ENCODE measurements at regions not wholly inside any gene's neighbourhood (a gene's known extent, or its start where the extent isn't known, plus 50 kb on each side); places are given as distances from the start of the nearest gene placed in this dataset.
"Not testable (repeated sequence)": the region's sequence is repeated elsewhere in the genome, so short reads cannot be mapped to it uniquely, and the experiment has no call there.

DNA sequence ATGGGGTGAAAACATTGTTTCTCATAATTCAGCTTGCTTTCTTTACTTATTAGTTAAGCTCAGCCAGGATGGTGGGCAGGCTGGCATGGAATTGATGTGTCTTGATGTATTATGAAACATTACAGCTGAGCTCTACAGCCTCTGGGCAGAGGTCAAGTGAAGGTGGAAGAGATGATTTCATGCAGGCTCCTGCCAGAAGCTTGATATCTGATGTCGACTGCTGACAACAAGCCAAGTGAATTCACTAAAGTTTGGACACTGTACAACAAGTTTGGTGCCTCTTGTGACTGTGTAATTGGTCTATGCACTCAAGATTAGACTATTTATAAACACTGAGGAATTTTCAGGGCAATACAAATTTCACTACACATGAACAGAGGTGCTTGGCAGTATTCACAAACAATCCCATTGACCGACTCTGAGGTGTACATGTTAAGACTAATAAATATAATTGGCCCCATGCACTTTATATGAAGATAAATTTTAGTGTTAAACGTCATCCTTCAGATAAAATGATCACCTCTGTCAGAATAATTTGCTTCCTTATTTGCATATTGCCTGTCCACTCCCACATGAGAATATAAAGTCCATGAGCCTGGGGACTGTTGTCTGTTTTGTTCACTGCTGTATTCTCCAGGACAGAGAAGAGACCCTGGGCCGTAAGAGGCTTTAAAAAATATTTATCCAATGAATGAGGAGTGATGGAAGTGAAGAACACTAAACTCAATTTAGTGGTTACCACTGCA, 612.2 kb downstream of the IQCM start:
- DNase-seq (ENCODE audit: low read depth) = no peak

GRCh38 chr4:149202117-149202516, 613.5 kb downstream of the IQCM start:
- no peak for DNase-seq (ENCODE audit: low read depth)

- no peak for DNase-seq (ENCODE audit: low read depth)
Observed at GRCh38 chr4:149199594-149199993, 616.0 kb downstream of the IQCM start.

GRCh38 chr4:149194061-149194460, 621.6 kb downstream of the IQCM start:
- no peak for DNase-seq (ENCODE audit: low read depth)

DNA sequence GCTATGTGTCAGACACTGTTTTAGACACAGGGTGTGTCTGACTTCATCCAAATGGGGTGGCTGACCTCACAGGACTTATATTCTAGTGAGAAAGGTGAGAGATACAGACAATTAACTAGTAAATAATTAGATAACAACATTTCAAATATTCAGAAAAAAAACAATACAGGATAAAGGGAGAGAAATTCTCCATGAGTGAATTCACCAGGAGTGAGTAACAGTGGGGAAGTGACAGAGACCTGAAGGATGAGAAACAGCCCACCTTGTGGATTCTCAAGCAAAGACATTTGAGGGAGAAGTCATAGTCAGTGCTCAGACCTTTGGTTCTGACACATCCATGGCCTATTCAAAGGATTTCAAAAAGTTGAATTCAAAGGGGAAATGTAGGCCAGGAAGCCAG, 627.9 kb downstream of the IQCM start:
- no peak for DNase-seq (ENCODE audit: low read depth)

DNA sequence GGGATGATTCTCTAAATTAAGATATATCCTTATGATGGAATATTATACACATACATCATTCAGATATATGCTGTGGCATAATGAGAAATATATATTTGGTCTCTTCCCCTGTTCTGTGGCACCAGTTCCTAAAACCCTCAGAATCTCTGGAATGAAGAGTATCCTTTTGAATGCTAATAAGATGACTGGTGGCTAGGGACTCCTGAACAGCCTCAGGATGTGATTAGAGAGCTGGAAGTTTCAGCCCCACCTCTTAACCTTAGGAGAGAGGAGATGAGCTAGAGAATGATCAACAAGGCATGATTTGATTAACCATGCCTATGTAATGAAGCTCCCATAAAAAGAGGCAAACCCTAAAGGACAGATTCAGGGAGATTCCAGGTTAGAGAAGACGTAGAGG, 632.0 kb downstream of the IQCM start:
- DNase-seq (ENCODE audit: low read depth) = no peak

DNA sequence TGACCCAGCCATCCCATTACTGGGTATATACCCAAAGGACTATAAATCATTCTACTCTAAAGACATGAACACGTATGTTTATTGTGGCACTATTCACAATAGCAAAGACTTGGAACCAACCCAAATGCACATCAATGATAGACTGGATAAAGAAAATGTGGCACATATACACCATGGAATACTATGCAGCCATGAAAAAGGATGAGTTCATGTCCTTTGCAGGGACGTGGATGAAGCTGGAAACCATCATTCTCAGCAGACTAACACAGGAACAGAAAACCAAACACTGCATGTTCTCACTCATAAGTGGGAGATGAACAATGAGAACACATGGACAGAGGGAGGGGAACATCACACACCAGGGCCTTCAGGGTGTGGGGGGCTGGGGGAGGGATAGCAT, 634.2 kb downstream of the IQCM start:
- not testable (repeated sequence) for DNase-seq (ENCODE audit: low read depth)

DNA sequence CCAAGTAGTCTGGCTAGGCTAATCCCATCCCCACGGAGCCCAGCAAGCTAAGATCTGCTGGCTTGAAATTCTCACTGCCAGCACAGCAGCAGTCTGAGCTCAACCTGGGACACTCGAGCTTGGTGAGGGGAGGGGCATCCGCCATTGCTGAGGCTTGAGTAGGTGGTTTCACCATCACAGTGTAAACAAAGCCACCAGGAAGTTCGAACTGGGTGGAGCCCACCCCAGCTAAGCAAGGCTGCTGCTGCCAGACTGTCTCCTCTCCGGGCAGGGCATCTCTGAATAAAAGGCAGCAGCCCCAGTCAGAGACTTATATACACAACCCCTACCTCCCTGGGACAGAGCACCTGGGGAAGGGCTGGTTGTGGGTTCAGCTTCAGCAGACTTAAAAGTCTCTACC, 639.6 kb downstream of the IQCM start:
- no peak for DNase-seq (ENCODE audit: low read depth)

GRCh38 chr4:149175549-149175948, 640.1 kb downstream of the IQCM start:
- DNase-seq (ENCODE audit: low read depth) = no peak

- DNase-seq (ENCODE audit: low read depth) = no peak
Observed at GRCh38 chr4:149173241-149174013, 642.2 kb downstream of the IQCM start.

DNA sequence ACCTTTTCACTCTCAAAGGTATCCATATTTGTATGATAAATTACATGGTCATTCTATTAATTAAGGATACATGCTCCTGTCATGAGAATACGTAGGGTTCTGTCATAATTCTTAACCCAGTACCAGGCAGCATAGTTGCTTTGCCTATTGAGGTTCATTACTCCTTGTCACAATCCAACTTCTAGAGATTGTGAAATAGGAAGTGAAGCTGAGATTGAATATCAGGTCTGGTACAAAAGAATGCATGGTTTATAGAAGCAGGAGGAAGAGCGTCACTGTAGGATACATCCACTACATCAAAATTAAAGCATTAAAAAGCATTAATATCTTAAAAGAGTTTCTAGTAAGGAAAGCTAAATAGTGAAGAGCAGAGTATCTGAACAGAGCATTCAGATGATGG, 647.0 kb downstream of the IQCM start:
- no peak for DNase-seq (ENCODE audit: low read depth)

GRCh38 chr4:149166876-149167275, 648.8 kb downstream of the IQCM start:
- no peak for DNase-seq (ENCODE audit: low read depth)

GRCh38 chr4:149166365-149166764, 649.3 kb downstream of the IQCM start:
- no peak for DNase-seq (ENCODE audit: low read depth)

DNA sequence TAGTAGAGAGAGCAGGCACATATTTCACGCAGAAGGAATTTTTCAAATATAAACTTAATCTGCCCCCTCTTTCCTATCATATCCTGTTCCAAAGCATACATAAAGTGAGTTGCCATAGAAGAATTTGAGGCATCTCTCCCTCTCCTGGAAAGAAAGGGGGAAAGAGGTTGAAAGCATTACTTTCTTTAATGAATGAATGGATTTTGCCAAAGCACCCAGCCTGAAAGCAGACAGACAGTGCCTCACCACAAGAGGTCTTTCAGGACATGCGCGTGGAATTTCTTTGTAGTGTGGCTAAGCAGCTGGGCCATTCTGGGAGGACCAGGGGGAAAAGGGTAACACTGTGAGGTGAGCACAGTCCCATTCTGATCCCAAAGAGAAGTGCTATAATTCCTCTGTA, 651.4 kb downstream of the IQCM start:
- no peak for DNase-seq (ENCODE audit: low read depth)

- DNase-seq (ENCODE audit: low read depth) = no peak
Observed at GRCh38 chr4:149161247-149161646, 654.4 kb downstream of the IQCM start.

- no peak for DNase-seq (ENCODE audit: low read depth)
Observed at GRCh38 chr4:149160370-149160769, 655.3 kb downstream of the IQCM start.

DNA sequence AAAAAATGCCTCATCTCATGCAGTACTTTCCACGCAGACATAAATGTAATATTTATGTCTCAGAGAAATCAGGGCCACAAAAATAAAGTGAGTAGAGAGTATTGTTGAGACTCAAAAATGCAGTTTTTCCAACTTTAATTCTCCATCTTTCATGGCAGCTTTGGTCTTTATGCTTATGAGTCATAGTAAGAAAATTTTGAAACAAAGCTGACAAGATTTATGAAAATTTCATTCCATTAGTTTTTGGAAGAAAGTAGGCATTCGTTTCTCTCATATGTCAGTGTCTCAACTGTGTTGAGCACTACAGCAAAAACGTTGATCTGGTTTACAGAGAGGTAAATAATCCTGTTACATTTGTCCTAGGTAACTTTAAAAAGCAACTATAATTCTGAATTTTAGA, 656.8 kb downstream of the IQCM start:
- DNase-seq (ENCODE audit: low read depth) = no peak

GRCh38 chr4:149145803-149146202, 669.8 kb downstream of the IQCM start:
- DNase-seq (ENCODE audit: low read depth) = no peak

GRCh38 chr4:149144060-149144459, 671.6 kb downstream of the IQCM start:
- no peak for DNase-seq (ENCODE audit: low read depth)

DNA sequence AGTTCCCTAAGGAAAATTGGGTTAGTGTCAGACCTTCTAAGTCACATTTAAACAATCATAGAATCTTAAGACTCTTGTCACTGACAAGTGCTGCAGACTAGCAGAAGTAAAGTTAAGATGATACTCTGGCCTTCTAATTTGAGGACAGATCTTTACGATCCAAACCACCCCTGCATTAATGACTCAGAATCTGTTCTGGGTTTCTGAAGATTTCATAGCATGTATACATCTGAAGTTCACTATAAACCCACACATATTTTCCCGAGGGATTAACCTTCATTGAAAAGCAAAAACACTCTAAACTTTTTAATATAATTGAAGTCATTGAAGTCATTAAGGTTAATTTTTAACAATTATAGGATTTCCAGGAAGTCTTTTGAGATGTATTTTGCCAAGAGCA, 674.3 kb downstream of the IQCM start:
- no peak for DNase-seq (ENCODE audit: low read depth)

GRCh38 chr4:149140841-149141240, 674.8 kb downstream of the IQCM start:
- no peak for DNase-seq (ENCODE audit: low read depth)

DNA sequence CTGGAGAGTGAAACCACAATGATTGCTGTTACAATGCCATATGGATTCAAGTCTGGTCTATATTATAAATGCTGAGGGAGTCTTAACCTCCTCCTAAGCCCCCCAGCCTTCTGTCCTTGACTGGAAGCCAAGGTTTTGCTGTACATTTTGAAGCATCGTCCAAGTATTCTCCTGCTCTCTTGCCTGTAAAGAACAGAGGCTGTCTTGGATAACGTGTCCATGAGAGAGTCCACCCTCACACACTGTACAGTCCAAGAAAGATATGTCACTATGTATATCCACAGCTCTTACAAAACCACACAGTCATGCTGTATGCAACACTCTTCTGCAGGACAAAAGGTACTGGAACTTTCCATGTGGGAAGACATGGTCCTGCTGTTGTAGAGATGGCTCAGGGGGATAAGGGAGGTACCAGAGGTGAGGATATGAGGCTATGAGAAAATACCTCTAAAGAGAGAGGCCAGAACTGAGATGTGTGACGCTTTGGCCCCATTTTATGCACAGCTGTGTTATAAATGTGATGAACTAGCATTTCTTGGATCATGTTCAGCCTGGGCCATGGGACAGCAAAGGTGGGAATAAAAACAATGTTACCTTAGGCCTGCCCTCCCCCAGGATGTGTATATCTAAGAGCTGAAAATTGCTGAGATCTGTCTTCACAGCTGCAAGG, 678.6 kb downstream of the IQCM start:
- no peak for DNase-seq (ENCODE audit: low read depth)

DNA sequence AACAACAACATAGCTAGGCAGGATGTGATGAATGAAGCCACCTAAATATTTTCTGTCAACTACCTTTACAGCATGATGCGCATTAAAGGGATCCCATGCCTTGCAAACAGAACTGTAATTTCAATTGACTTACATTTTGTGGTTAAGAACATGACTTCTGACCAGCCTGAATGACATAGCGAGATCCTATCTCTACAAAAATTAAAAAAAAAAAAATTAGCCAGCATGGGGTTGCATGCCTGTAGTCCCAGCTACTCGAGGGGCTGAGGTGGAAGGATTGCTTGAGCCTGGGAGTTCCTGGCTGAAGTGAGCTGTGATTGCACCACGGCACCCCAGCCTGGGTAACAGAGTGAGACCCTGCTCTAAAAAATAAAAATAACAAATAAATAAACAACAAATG, 680.6 kb downstream of the IQCM start:
- no peak for DNase-seq (ENCODE audit: low read depth)
